ENCODE measurements at regions not wholly inside any gene's neighbourhood (a gene's known extent, or its start where the extent isn't known, plus 50 kb on each side); places are given as distances from the start of the nearest gene placed in this dataset.

- TF ChIP-seq CTCF (IDR thresholded peaks at IDR 0.05) = no peak
- no peak for TF ChIP-seq POLR2A (IDR thresholded peaks at IDR 0.05)
Observed at GRCh38 chr5:17143335-17143734, 74.1 kb upstream of the BASP1 start.
